WTC11 (cell line): ENCODE measurements at regions not wholly inside any gene's neighbourhood (a gene's known extent, or its start where the extent isn't known, plus 50 kb on each side); places are given as distances from the start of the nearest gene placed in this dataset.

ENCODE experiments used
- ATAC-seq: fragments of 200-7000 bp; cut with Tn5 transposase; 2 replicates; pipeline ENCODE4 v1.10.0; 2021; ENCODE audit warnings: mild to moderate bottlenecking, moderate library complexity
- CTCF ChIA-PET: fragments of 300-600 bp; sonication (Branson Sonifier 250); formaldehyde crosslinking; loops from one replicate; lab custom pipeline; 2021; ENCODE audit warnings: antibody characterized with exemption; lab: Charles Lee
- POLR2A ChIA-PET: fragments of 350-600 bp; sonication (Branson Sonifier 250); formaldehyde crosslinking; loops from one replicate; lab custom pipeline; 2021; ENCODE audit warnings: antibody characterized with exemption; lab: Charles Lee
- DNase-seq: peaks from one replicate; pipeline ENCODE4 v3.0.0; 2021; ENCODE audit warnings: low spot score
- H3K27ac Mint-ChIP-seq: 2 replicates; pipeline ENCODE4 v1.8.0; 2021; ENCODE audit warnings: mixed read lengths
- H3K27me3 Mint-ChIP-seq: 2 replicates; pipeline ENCODE4 v1.8.0; 2021; ENCODE audit warnings: low read depth, mild to moderate bottlenecking, moderate library complexity, mixed read lengths
- H3K36me3 Mint-ChIP-seq: 2 replicates; pipeline ENCODE4 v1.8.0; 2021; ENCODE audit warnings: mixed read lengths
- H3K4me1 Mint-ChIP-seq: 2 replicates; pipeline ENCODE4 v1.8.0; 2022; ENCODE audit warnings: mixed read lengths
- H3K4me3 Mint-ChIP-seq: 2 replicates; pipeline ENCODE4 v1.8.0; 2021; ENCODE audit warnings: mild to moderate bottlenecking, moderate library complexity, mixed read lengths
- H3K9me3 Mint-ChIP-seq: 2 replicates; pipeline ENCODE4 v1.8.0; 2021; ENCODE audit warnings: mixed read lengths
- CTCF ChIP-seq: fragments of 200-600 bp; IDR thresholded peaks from 2 replicates; pipeline ENCODE4 v1.8.0; 2022; ENCODE audit warnings: antibody characterized with exemption
- EMX1 ChIP-seq: fragments of 250-450 bp; sonication (Bioruptor Pico); IDR thresholded peaks from 2 replicates; pipeline ENCODE4 v1.8.0; 2021; ENCODE audit warnings: mild to moderate bottlenecking
- FOXP1 ChIP-seq: sonication (generic); formaldehyde crosslinking; IDR thresholded peaks from 2 replicates; pipeline ENCODE4 v1.8.0; 2022; ENCODE audit warnings: missing genetic modification reagents, mild to moderate bottlenecking, moderate library complexity, borderline replicate concordance
- GABPB1 ChIP-seq: sonication (generic); formaldehyde crosslinking; IDR thresholded peaks from 2 replicates; pipeline ENCODE4 v1.8.1; 2023; ENCODE audit warnings: mild to moderate bottlenecking, missing genetic modification reagents
- GRHL2 ChIP-seq: fragments of 250-450 bp; sonication (Bioruptor Pico); IDR thresholded peaks from 2 replicates; pipeline ENCODE4 v1.8.0; 2022; ENCODE audit warnings: mild to moderate bottlenecking, moderate library complexity; ENCODE audit not compliant: insufficient replicate concordance, severe bottlenecking
- HMGA2 ChIP-seq: fragments of 250-450 bp; sonication (Bioruptor Pico); IDR thresholded peaks from 2 replicates; pipeline ENCODE4 v1.4.0; 2021; ENCODE audit warnings: mild to moderate bottlenecking, moderate library complexity
- NR3C1 ChIP-seq: sonication (generic); formaldehyde crosslinking; conservative IDR thresholded peaks from 2 replicates; pipeline ENCODE4 v1.8.1; 2023; ENCODE audit warnings: low read depth, mild to moderate bottlenecking, missing genetic modification reagents
- PREB ChIP-seq: sonication (generic); formaldehyde crosslinking; IDR thresholded peaks from 2 replicates; pipeline ENCODE4 v1.8.1; 2022; ENCODE audit warnings: mild to moderate bottlenecking, missing genetic modification reagents, moderate library complexity, borderline replicate concordance
- RELA ChIP-seq: sonication (generic); formaldehyde crosslinking; IDR thresholded peaks from 2 replicates; pipeline ENCODE4 v1.8.1; 2022; ENCODE audit warnings: missing genetic modification reagents, mild to moderate bottlenecking, borderline replicate concordance
- RORB ChIP-seq: fragments of 250-450 bp; sonication (Bioruptor Pico); IDR thresholded peaks from 2 replicates; pipeline ENCODE4 v1.9.0; 2021; ENCODE audit warnings: mild to moderate bottlenecking
- SOX15 ChIP-seq: fragments of 250-450 bp; sonication (Bioruptor Pico); IDR thresholded peaks from 2 replicates; pipeline ENCODE4 v1.9.0; 2021; ENCODE audit warnings: mild to moderate bottlenecking
- TEAD1 ChIP-seq: sonication (generic); formaldehyde crosslinking; IDR thresholded peaks from 2 replicates; pipeline ENCODE4 v1.8.0; 2022; ENCODE audit warnings: mild to moderate bottlenecking, missing genetic modification reagents
- USF1 ChIP-seq: sonication (generic); formaldehyde crosslinking; IDR thresholded peaks from 2 replicates; pipeline ENCODE4 v1.8.0; 2022; ENCODE audit warnings: mild to moderate bottlenecking, missing genetic modification reagents
- ZNF138 ChIP-seq: sonication (generic); formaldehyde crosslinking; conservative IDR thresholded peaks from 2 replicates; pipeline ENCODE4 v1.8.1; 2022; ENCODE audit warnings: mild to moderate bottlenecking, moderate library complexity, missing genetic modification reagents
- ZNF263 ChIP-seq: sonication (generic); formaldehyde crosslinking; IDR thresholded peaks from 2 replicates; pipeline ENCODE4 v1.8.1; 2022; ENCODE audit warnings: low read depth, mild to moderate bottlenecking, moderate library complexity, missing genetic modification reagents
- ZNF416 ChIP-seq: fragments of 250-450 bp; sonication (Bioruptor Pico); IDR thresholded peaks from 2 replicates; pipeline ENCODE4 v1.9.0; 2021; ENCODE audit warnings: mild to moderate bottlenecking, inconsistent platforms
- ZNF671 ChIP-seq: fragments of 250-450 bp; sonication (Bioruptor Pico); IDR thresholded peaks from 2 replicates; pipeline ENCODE4 v1.8.0; 2021; ENCODE audit warnings: mild to moderate bottlenecking
- TF ChIP-seq, protein P1 (sequence below): sonication (generic); formaldehyde crosslinking; IDR thresholded peaks from 2 replicates; pipeline ENCODE4 v1.8.0; 2022; ENCODE audit warnings: mild to moderate bottlenecking, missing genetic modification reagents

GRCh38 chr5:145236983-145237382, 598.2 kb downstream of the PRELID2 start:
- no peaks in the 10 kb centered on the region for H3K36me3 Mint-ChIP-seq
- TF ChIP-seq GRHL2 (CRISPR knock-in tag) (no peak), RELA (CRISPR knock-in tag) (no peak)
- TF ChIP-seq, all 79 proteins: peak for 0
- Mint-ChIP-seq H3K4me1 (peaks cover 37% of the 10 kb centered on the region), H3K27ac (no peak overlapping the region), H3K27me3 (no peaks in the 10 kb centered on the region), H3K9me3 (no peaks in the 10 kb centered on the region), H3K4me3 (no peak overlapping the region)
- ChIA-PET CTCF (interaction anchor here (0.8 to 1.9 kb wide), 5 partner anchors 9 to 769 kb away, joined by 3 to 10 read pairs (median 3); no protein-coding TSS in a partner anchor), POLR2A (no interaction called here)
- no peak for DNase-seq
- ATAC-seq, result no peak

- ChIA-PET CTCF (interaction anchor here (0.8 to 1.4 kb wide), 3 partner anchors 748 to 769 kb away, joined by 3 read pairs; no protein-coding TSS in a partner anchor), POLR2A (no interaction called here)
- Mint-ChIP-seq H3K4me1 (peaks cover 37% of the 10 kb centered on the region), H3K36me3 (no peaks in the 10 kb centered on the region), H3K27ac (no peak overlapping the region), H3K4me3 (no peak overlapping the region), H3K27me3 (no peaks in the 10 kb centered on the region), H3K9me3 (no peaks in the 10 kb centered on the region)
- DNase-seq, result no peak
- no peak for ATAC-seq
- TF ChIP-seq TEAD1 (CRISPR knock-in tag) (no peak), HMGA2 (CRISPR knock-in tag) (no peak), FOXP1 (CRISPR knock-in tag) (no peak), ZNF416 (CRISPR knock-in tag) (no peak), PREB (CRISPR knock-in tag) (no peak)
Observed at GRCh38 chr5:145236127-145236526, 599.0 kb downstream of the PRELID2 start.

- ChIA-PET POLR2A (no interaction called here), CTCF (no interaction called here)
- Mint-ChIP-seq H3K9me3 (no peaks in the 10 kb centered on the region; the same call in 1 of the 2 replicates), H3K4me3 (no peak overlapping the region), H3K27ac (no peak overlapping the region), H3K36me3 (no peaks in the 10 kb centered on the region), H3K4me1 (peaks cover 37% of the 10 kb centered on the region), H3K27me3 (no peaks in the 10 kb centered on the region)
- DNase-seq (no peak), ATAC-seq (no peak)
- TF ChIP-seq RORB (CRISPR knock-in tag) (no peak), CTCF (no peak), NR3C1 (CRISPR knock-in tag) (no peak), RELA (CRISPR knock-in tag) (no peak), ZNF138 (no peak), ZNF263 (CRISPR knock-in tag) (no peak), USF1 (CRISPR knock-in tag) (no peak), GRHL2 (CRISPR knock-in tag) (no peak), HMGA2 (CRISPR knock-in tag) (no peak), SOX15 (CRISPR knock-in tag) (no peak), EMX1 (CRISPR knock-in tag) (no peak), ZNF671 (CRISPR knock-in tag) (no peak), GABPB1 (no peak)
- TF ChIP-seq, protein P1, sequence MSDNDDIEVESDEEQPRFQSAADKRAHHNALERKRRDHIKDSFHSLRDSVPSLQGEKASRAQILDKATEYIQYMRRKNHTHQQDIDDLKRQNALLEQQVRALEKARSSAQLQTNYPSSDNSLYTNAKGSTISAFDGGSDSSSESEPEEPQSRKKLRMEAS (CRISPR knock-in tag), result no peak
Observed at GRCh38 chr5:145233461-145233860, 601.7 kb downstream of the PRELID2 start.
